Breast epithelium (tissue), 3 donors: ENCODE measurements at regions not wholly inside any gene's neighbourhood (a gene's known extent, or its start where the extent isn't known, plus 50 kb on each side); places are given as distances from the start of the nearest gene placed in this dataset.

ENCODE experiments used
- POLR2A ChIP-seq: fragments of 450-650 bp; IDR thresholded peaks from one replicate; pipeline ENCODE4 v1.6.1; 2016; ENCODE audit warnings: antibody characterized with exemption, mild to moderate bottlenecking, moderate library complexity
- TF ChIP-seq, protein P1 (sequence below), 3 donors: fragments of 450-650 bp; IDR thresholded peaks; one replicate each; pipeline ENCODE4 v1.5.1; 2016 to 2017; ENCODE audit warnings: antibody characterized with exemption in 3 of 3, mild to moderate bottlenecking in 3 of 3, moderate library complexity in 3 of 3

DNA sequence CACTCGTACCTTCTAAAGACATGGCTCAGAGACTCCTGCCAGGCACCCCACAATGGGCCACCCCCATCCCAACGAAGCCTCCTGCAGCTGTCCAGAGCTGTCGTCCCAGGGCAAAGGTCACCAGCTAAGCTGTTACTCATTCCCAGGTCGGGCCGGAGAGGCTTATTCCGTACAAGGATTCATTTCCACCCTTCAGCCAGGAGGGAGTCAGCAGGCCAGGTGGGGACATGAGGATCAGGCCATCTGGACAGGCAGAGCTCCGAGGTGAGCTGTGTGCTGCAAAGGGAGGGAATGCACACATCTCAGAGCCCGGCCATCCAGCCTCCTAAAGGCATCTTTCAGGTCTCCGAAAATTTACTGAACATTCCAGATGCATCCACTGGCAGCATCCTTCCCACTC lies 63.9 kb upstream of the NANOS1 start:
- no peak for TF ChIP-seq POLR2A
- TF ChIP-seq, protein P1, sequence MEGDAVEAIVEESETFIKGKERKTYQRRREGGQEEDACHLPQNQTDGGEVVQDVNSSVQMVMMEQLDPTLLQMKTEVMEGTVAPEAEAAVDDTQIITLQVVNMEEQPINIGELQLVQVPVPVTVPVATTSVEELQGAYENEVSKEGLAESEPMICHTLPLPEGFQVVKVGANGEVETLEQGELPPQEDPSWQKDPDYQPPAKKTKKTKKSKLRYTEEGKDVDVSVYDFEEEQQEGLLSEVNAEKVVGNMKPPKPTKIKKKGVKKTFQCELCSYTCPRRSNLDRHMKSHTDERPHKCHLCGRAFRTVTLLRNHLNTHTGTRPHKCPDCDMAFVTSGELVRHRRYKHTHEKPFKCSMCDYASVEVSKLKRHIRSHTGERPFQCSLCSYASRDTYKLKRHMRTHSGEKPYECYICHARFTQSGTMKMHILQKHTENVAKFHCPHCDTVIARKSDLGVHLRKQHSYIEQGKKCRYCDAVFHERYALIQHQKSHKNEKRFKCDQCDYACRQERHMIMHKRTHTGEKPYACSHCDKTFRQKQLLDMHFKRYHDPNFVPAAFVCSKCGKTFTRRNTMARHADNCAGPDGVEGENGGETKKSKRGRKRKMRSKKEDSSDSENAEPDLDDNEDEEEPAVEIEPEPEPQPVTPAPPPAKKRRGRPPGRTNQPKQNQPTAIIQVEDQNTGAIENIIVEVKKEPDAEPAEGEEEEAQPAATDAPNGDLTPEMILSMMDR (IDR thresholded peaks at IDR 0.05) = no peak
